T-helper 1 cell treated with Interleukin-12 subunit alpha and Interleukin-12 subunit beta and Interleukin-4 antibody, amounts not matched to agents 30 μg/mL and 1 μg/mL, for 36 hours (primary cell): ENCODE measurements at regions not wholly inside any gene's neighbourhood (a gene's known extent, or its start where the extent isn't known, plus 50 kb on each side); places are given as distances from the start of the nearest gene placed in this dataset.
"Not testable (repeated sequence)": the region's sequence is repeated elsewhere in the genome, so short reads cannot be mapped to it uniquely, and the experiment has no call there.

ENCODE experiments used
- H3K27ac Mint-ChIP-seq: one replicate; pipeline ENCODE4 v1.8.0; 2021; ENCODE audit warnings: mild to moderate bottlenecking, mixed read lengths
- H3K27me3 Mint-ChIP-seq: one replicate; pipeline ENCODE4 v1.8.0; 2021; ENCODE audit warnings: low read depth, mixed read lengths
- H3K36me3 Mint-ChIP-seq: one replicate; pipeline ENCODE4 v1.8.0; 2021; ENCODE audit warnings: low read depth, mixed read lengths
- H3K4me1 Mint-ChIP-seq: one replicate; pipeline ENCODE4 v1.8.0; 2021; ENCODE audit warnings: low read depth, mixed read lengths
- H3K4me3 Mint-ChIP-seq: one replicate; pipeline ENCODE4 v1.8.0; 2021; ENCODE audit warnings: mild to moderate bottlenecking, moderate library complexity, mixed read lengths
- H3K9me3 Mint-ChIP-seq: one replicate; pipeline ENCODE4 v1.8.0; 2021; ENCODE audit warnings: mixed read lengths

GRCh38 chr3:44125246-44125645 lies 116.4 kb upstream of the TOPAZ1 start:
- Mint-ChIP-seq H3K9me3 (no peaks in the 10 kb centered on the region), H3K4me1 (peaks cover 7% of the 10 kb centered on the region), H3K36me3 (no peaks in the 10 kb centered on the region), H3K27me3 (peaks cover 13% of the 10 kb centered on the region), H3K27ac (no peak overlapping the region), H3K4me3 (no peak overlapping the region)

GRCh38 chr3:44125882-44126281 lies 115.8 kb upstream of the TOPAZ1 start:
- H3K27ac Mint-ChIP-seq, result no peak overlapping the region

GRCh38 chr3:44128057-44128775 lies 113.5 kb upstream of the TOPAZ1 start:
- Mint-ChIP-seq H3K4me3 (no peak overlapping the region), H3K9me3 (no peaks in the 10 kb centered on the region), H3K27me3 (peaks cover 13% of the 10 kb centered on the region), H3K27ac (no peak overlapping the region), H3K4me1 (peaks cover 8% of the 10 kb centered on the region), H3K36me3 (no peaks in the 10 kb centered on the region)

More at GRCh38 chr3:44125882-44126281, 115.8 kb upstream of the TOPAZ1 start:
- peaks cover 13% of the 10 kb centered on the region for H3K27me3 Mint-ChIP-seq
- H3K36me3 Mint-ChIP-seq, result no peaks in the 10 kb centered on the region
- peaks cover 8% of the 10 kb centered on the region for H3K4me1 Mint-ChIP-seq
- H3K9me3 Mint-ChIP-seq, result no peaks in the 10 kb centered on the region
- H3K4me3 Mint-ChIP-seq, result no peak overlapping the region

- Mint-ChIP-seq H3K36me3 (no peaks in the 10 kb centered on the region), H3K27ac (no peak overlapping the region), H3K9me3 (no peaks in the 10 kb centered on the region), H3K4me3 (no peak overlapping the region), H3K27me3 (peaks cover 6% of the 10 kb centered on the region), H3K4me1 (peaks cover 8% of the 10 kb centered on the region)
Observed at GRCh38 chr3:44130249-44130648, 111.4 kb upstream of the TOPAZ1 start.

GRCh38 chr3:44132061-44132460 lies 109.6 kb upstream of the TOPAZ1 start:
- no peak overlapping the region for H3K27ac Mint-ChIP-seq
- peaks cover 8% of the 10 kb centered on the region for H3K4me1 Mint-ChIP-seq
- H3K36me3 Mint-ChIP-seq, result no peaks in the 10 kb centered on the region
- H3K9me3 Mint-ChIP-seq, result no peaks in the 10 kb centered on the region
- H3K27me3 Mint-ChIP-seq, result no peaks in the 10 kb centered on the region
- no peak overlapping the region for H3K4me3 Mint-ChIP-seq

GRCh38 chr3:44132593-44132992 lies 109.1 kb upstream of the TOPAZ1 start:
- no peaks in the 10 kb centered on the region for H3K9me3 Mint-ChIP-seq
- H3K36me3 Mint-ChIP-seq, result no peaks in the 10 kb centered on the region

GRCh38 chr3:44136421-44136820 lies 105.3 kb upstream of the TOPAZ1 start:
- no peak overlapping the region for H3K4me3 Mint-ChIP-seq
- no peaks in the 10 kb centered on the region for H3K27me3 Mint-ChIP-seq
- H3K9me3 Mint-ChIP-seq, result peaks cover 3% of the 10 kb centered on the region
- H3K4me1 Mint-ChIP-seq, result no peaks in the 10 kb centered on the region
- H3K27ac Mint-ChIP-seq, result no peak overlapping the region
- H3K36me3 Mint-ChIP-seq, result no peaks in the 10 kb centered on the region

More at GRCh38 chr3:44132593-44132992, 109.1 kb upstream of the TOPAZ1 start:
- Mint-ChIP-seq H3K27ac (no peak overlapping the region), H3K4me3 (no peak overlapping the region), H3K4me1 (peaks cover 8% of the 10 kb centered on the region), H3K27me3 (no peaks in the 10 kb centered on the region)

GRCh38 chr3:44146073-44146472 lies 95.6 kb upstream of the TOPAZ1 start:
- H3K27me3 Mint-ChIP-seq, result peaks cover 19% of the 10 kb centered on the region
- H3K4me3 Mint-ChIP-seq, result no peak overlapping the region
- no peaks in the 10 kb centered on the region for H3K36me3 Mint-ChIP-seq
- no peaks in the 10 kb centered on the region for H3K9me3 Mint-ChIP-seq
- no peaks in the 10 kb centered on the region for H3K4me1 Mint-ChIP-seq
- H3K27ac Mint-ChIP-seq, result no peak overlapping the region

- Mint-ChIP-seq H3K4me3 (no peak overlapping the region), H3K9me3 (no peaks in the 10 kb centered on the region), H3K4me1 (no peaks in the 10 kb centered on the region), H3K36me3 (no peaks in the 10 kb centered on the region), H3K27ac (no peak overlapping the region), H3K27me3 (peaks cover 9% of the 10 kb centered on the region)
Observed at GRCh38 chr3:44159696-44160300, 81.9 kb upstream of the TOPAZ1 start.

GRCh38 chr3:44160818-44161217 lies 80.9 kb upstream of the TOPAZ1 start:
- H3K27ac Mint-ChIP-seq, result no peak overlapping the region
- H3K4me1 Mint-ChIP-seq, result no peaks in the 10 kb centered on the region
- no peaks in the 10 kb centered on the region for H3K36me3 Mint-ChIP-seq
- no peak overlapping the region for H3K4me3 Mint-ChIP-seq
- H3K27me3 Mint-ChIP-seq, result peaks cover 9% of the 10 kb centered on the region
- no peaks in the 10 kb centered on the region for H3K9me3 Mint-ChIP-seq

- Mint-ChIP-seq H3K4me1 (no peaks in the 10 kb centered on the region), H3K27ac (no peak overlapping the region)
Observed at GRCh38 chr3:44171891-44172290, 69.8 kb upstream of the TOPAZ1 start.

GRCh38 chr3:44172701-44173100 lies 69.0 kb upstream of the TOPAZ1 start:
- not testable (repeated sequence) for H3K4me3 Mint-ChIP-seq, H3K4me1 Mint-ChIP-seq, H3K27ac Mint-ChIP-seq, H3K9me3 Mint-ChIP-seq, H3K36me3 Mint-ChIP-seq, H3K27me3 Mint-ChIP-seq

More at GRCh38 chr3:44171891-44172290, 69.8 kb upstream of the TOPAZ1 start:
- Mint-ChIP-seq H3K4me3 (no peak overlapping the region), H3K27me3 (peaks cover 4% of the 10 kb centered on the region), H3K9me3 (no peaks in the 10 kb centered on the region), H3K36me3 (no peaks in the 10 kb centered on the region)

GRCh38 chr3:44173263-44173662 lies 68.4 kb upstream of the TOPAZ1 start:
- no peaks in the 10 kb centered on the region for H3K36me3 Mint-ChIP-seq
- no peak overlapping the region for H3K27ac Mint-ChIP-seq
- H3K4me3 Mint-ChIP-seq, result no peak overlapping the region
- no peaks in the 10 kb centered on the region for H3K9me3 Mint-ChIP-seq
- H3K4me1 Mint-ChIP-seq, result no peaks in the 10 kb centered on the region
- H3K27me3 Mint-ChIP-seq, result peaks cover 4% of the 10 kb centered on the region

- no peaks in the 10 kb centered on the region for H3K9me3 Mint-ChIP-seq
Observed at GRCh38 chr3:44175070-44175469, 66.6 kb upstream of the TOPAZ1 start.

GRCh38 chr3:44179246-44179645 lies 62.4 kb upstream of the TOPAZ1 start:
- peaks cover 11% of the 10 kb centered on the region for H3K27me3 Mint-ChIP-seq
- H3K9me3 Mint-ChIP-seq, result no peaks in the 10 kb centered on the region
- H3K27ac Mint-ChIP-seq, result no peak overlapping the region
- no peak overlapping the region for H3K4me3 Mint-ChIP-seq
- H3K36me3 Mint-ChIP-seq, result no peaks in the 10 kb centered on the region
- H3K4me1 Mint-ChIP-seq, result no peaks in the 10 kb centered on the region

More at GRCh38 chr3:44175070-44175469, 66.6 kb upstream of the TOPAZ1 start:
- no peak overlapping the region for H3K4me3 Mint-ChIP-seq
- no peaks in the 10 kb centered on the region for H3K36me3 Mint-ChIP-seq
- no peak overlapping the region for H3K27ac Mint-ChIP-seq
- no peaks in the 10 kb centered on the region for H3K4me1 Mint-ChIP-seq
- peaks cover 8% of the 10 kb centered on the region for H3K27me3 Mint-ChIP-seq
